ENCODE measurements at regions not wholly inside any gene's neighbourhood (a gene's known extent, or its start where the extent isn't known, plus 50 kb on each side); places are given as distances from the start of the nearest gene placed in this dataset.
"Not testable (repeated sequence)": the region's sequence is repeated elsewhere in the genome, so short reads cannot be mapped to it uniquely, and the experiment has no call there.

- no peak for DNase-seq (ENCODE audit: low spot score)
These were observed 864.4 kb upstream of the INTU start for GRCh38 chr4:126768338-126768737.

- DNase-seq (ENCODE audit: low spot score): not testable (repeated sequence)
These were observed 861.8 kb upstream of the INTU start for GRCh38 chr4:126770811-126771553.

GRCh38 chr4:126771618-126772017 is 861.1 kb upstream of the INTU start:
- DNase-seq (ENCODE audit: low spot score): not testable (repeated sequence)

DNA sequence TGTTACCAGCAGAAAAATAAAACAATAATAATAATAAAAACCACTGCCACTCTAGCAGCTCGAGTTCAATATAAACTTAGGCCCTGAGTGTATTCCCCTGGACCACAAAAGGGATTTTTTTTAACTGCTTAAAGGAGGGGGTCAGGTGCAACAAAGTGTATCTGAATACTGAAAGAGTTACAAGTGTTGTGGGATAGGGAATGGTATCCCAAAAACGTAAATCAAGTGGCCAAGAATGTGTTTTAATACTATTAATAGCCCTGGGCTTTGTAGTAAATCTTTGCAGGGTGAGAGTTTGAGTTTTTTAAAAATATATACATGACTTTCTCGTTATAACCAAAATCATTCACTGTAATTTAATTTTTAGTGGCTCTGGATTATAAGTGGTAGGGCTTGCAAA is 860.1 kb upstream of the INTU start:
- DNase-seq (ENCODE audit: low spot score): no peak

GRCh38 chr4:126775485-126776106 is 857.2 kb upstream of the INTU start:
- DNase-seq (ENCODE audit: low spot score): no peak

DNA sequence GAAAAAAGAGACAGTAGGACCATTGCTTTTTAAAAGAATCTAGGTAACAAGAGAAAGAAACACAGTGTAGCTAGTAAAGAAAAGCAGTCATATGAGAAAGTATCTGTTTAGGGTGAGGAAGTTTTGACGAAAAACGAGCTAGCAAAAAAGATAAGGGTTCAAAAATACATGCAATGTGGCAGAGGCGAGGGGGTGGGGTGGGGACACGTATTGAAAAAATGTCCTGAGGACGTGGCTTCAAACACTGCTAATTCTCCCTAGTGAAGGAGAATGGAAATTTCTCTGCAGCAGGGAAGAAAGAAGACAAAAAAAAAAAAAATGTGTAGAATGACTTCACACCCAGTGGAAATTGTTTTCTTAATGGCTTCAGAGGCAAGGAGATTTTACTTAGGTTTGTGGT is 856.4 kb upstream of the INTU start:
- DNase-seq (ENCODE audit: low spot score): no peak

DNA sequence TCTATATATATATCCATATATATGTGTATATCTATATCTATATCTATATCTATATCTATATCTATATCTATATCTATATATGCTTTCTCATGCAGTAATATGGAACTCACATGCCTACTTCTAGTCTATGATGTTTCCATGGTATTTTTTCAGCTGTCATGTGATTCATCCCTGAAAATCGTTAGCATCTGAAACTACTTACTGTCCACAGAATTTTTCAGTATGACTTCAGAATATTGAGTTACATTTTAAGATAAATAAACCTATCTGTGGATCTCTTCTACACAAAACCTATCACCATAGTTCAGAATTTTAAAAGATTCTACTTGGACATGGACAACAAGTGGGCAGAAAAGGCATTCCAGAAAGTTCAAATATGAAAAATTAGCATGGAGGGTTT is 855.1 kb upstream of the INTU start:
- no peak for DNase-seq (ENCODE audit: low spot score)

GRCh38 chr4:126778348-126778747 is 854.4 kb upstream of the INTU start:
- DNase-seq (ENCODE audit: low spot score): no peak

DNA sequence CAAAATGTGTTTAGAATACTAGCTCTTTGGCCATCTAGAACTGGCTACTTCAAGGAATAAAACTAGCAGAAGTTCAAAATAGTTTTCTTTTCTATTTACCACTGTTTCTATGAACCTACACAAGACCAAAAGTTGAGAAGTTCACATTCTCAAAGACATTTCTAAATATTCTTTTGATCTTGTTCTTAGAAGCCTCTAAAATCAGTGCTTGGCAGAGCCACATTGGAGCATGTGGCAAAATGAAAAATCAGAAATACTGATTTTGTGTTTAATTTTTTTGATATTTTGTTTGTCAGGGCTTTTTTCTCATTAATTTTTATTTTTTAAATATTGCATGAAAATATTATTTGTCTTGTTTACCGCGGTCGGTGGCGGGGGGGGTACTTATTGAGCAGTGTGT is 853.8 kb upstream of the INTU start:
- no peak for DNase-seq (ENCODE audit: low spot score)

DNA sequence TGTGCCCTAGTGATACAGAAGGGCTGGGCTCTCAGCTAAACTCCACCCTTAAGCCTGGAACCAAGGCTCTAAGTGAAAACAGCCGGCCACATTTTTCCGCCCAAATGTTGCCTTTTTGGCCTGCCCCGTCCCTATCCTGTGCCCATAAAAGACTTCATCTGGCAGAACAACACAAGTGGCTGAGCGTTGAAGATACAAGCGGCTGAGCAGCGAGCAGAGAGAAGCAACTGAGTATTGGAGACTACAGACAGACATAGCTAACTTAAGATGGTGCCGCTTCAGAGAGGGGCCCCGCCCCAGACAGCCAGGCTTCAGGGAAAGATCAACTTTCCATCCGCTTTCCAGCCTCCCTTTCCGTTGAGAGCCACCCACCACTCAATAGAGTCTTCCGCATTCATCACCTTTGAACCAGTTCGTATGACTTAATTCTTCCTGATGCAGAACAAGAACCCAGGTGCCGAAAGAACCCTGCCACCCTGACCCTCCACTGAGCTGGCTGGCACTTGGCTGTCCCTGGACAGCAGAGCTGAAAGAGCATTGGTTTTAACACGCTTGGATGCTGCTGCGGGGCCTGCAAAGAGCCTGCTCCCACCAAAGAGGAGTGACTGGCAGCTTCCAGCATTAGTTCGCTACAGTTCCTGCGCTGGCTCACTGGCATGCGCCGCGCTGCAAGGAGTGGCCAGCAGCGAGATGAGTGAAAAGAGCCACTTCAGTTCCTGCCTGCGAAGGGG is 853.2 kb upstream of the INTU start:
- no peak for DNase-seq (ENCODE audit: low spot score)

GRCh38 chr4:126783191-126783590 is 849.6 kb upstream of the INTU start:
- no peak for DNase-seq (ENCODE audit: low spot score)

GRCh38 chr4:126784966-126785580 is 847.7 kb upstream of the INTU start:
- DNase-seq (ENCODE audit: low spot score): no peak

DNA sequence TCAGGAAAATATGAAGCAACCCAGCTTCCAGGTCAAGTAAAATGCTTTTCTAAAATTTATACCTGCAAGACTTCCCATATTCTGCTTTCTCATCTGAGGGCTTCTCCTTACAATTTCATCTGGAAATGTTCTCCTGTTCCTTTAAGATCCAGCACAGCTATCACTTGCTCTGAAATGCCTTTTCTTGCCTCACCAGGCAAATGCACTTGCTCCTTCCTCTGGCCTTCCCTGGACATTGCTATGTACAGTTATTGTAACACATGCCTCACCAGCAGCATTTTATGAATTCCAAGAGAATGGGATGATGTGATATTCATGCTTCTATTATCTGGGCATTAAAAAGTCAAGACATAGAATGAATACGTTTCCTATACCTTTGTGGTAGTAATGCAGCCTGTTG is 842.1 kb upstream of the INTU start:
- DNase-seq (ENCODE audit: low spot score): no peak

- DNase-seq (ENCODE audit: low spot score): no peak
These were observed 838.4 kb upstream of the INTU start for GRCh38 chr4:126794363-126794762.

- DNase-seq (ENCODE audit: low spot score): no peak
These were observed 834.5 kb upstream of the INTU start for GRCh38 chr4:126798214-126798613.

DNA sequence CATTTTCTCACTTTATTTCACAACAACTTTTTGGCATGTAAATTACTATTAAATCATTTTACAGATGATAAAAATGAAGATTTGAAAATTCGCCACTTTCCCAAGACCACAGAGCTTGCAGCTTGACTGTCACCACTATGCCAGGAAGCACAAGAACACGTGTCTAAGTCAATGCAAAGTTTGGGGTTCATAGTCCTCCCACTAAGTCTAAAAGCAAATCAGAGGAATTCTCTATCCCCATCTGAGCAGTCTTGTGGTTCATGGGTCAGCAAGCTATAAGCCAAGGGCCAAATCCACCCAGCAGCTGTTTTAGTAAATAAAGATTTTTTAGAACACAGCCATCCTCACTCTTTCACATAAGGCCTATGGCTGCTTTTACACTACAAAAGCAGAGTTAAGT is 833.3 kb upstream of the INTU start:
- no peak for DNase-seq (ENCODE audit: low spot score)

GRCh38 chr4:126799971-126800574 is 832.7 kb upstream of the INTU start:
- DNase-seq (ENCODE audit: low spot score): no peak

DNA sequence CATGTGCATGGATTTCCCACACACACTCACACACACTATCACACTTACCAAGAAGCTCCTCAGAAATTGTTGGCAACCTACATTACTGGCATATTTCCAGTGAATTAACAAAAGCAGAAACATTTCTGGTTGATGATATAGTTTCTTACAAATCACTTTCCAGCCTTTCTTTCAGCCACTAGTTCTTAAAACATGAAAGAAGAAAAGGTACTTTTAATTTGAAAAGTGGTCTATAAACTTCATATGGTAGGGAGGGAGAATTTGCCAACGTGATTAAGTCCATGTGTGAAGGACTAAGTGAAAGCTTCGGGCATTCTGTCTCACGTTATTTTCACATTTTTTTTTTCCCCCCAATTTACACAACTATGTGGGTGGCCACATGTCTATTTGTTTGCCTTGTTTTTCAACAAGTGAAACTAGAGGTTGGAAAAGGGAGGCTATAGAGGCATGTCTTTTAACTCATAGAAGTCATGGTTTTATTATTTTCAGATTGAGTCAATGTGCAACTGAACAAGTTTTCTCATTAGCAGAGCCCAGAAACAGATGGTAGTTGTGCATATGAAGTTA is 832.1 kb upstream of the INTU start:
- DNase-seq (ENCODE audit: low spot score): no peak

DNA sequence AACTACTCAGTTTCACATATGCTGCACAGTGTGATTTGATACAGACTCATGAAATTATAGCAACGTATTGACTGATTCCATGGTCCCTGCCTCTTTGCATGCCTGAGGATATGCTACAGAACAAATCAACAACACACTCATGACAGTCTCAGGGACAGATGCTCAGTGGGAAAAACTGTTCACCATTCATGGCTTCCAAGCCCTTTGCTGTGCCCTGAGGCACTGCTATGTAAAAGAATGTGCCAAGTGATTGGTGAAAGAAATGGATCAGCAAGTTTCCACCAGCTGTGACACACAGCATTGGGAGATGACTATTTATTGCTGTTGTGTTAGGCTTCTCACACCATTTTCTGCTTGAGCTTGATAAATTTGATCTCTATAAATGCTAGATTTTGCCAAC is 825.6 kb upstream of the INTU start:
- DNase-seq (ENCODE audit: low spot score): no peak

DNA sequence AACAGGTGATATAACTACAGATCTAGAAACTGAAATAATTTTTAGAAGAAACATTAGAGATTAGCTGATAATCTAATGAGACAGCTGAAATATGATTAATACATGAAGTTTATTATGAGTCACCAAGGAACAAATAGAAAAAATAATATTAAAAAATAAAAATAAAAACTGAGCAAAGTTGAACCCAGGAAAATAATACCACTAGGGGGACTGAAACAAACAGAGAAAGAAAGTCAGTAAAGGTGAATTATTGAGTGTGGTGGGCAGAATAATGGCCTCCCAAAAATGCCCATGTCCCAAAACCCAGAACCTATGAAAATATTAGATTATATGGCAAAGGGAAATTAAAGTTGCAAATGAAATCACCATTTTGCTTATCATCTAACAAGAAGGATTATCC is 820.7 kb upstream of the INTU start:
- DNase-seq (ENCODE audit: low spot score): no peak

DNA sequence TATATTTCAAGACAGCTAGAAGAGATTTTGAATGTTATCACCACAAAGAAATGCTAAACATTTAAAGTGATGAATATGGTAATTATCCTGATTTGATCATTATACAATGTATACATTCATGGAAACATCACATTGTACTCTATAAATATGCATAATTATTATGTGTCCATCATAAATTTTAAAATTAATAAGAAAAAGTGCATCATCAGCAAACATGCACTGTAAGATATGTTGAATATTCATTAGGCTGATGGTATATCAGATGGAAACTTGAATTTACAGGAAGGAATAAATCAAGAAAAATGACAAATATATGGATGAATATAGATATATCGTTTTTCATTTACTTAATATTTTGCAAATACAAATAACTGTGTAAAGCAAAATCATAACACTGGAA is 812.1 kb upstream of the INTU start:
- no peak for DNase-seq (ENCODE audit: low spot score)

DNA sequence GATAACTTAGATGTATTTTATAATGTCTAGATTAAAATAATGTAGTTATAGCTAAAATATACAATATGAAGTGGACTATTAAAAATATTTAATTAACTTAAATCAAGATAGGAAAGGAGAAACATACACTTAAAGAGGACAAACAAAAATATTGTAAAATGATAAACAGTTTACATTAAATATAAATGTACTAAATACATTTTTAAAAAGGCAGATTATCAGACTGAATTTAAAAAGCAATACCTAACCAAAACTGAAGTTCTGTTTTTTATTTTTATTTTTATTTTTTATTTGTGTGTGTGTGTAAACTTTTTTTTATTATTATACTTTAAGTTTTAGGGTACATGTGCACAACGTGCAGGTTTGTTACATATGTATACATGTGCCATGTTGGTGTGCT is 811.6 kb upstream of the INTU start:
- DNase-seq (ENCODE audit: low spot score): no peak
